Brain microvascular endothelial cell (primary cell): ENCODE measurements at regions not wholly inside any gene's neighbourhood (a gene's known extent, or its start where the extent isn't known, plus 50 kb on each side); places are given as distances from the start of the nearest gene placed in this dataset.

ENCODE experiments used
- DNase-seq: peaks from one replicate; pipeline ENCODE4 v3.0.0-alpha.2; 2020
- H3K27ac ChIP-seq: fragments of 250-450 bp; sonication (Bioruptor Pico); 2 replicates; pipeline ENCODE4 v1.5.1; 2020; ENCODE audit warnings: mild to moderate bottlenecking, moderate library complexity
- H3K27me3 ChIP-seq: fragments of 250-450 bp; sonication (Bioruptor Pico); replicated peaks from 2 replicates; pipeline ENCODE4 v1.5.1; 2020; ENCODE audit warnings: mild to moderate bottlenecking
- H3K36me3 ChIP-seq: fragments of 250-450 bp; sonication (Bioruptor Pico); replicated peaks from 2 replicates; pipeline ENCODE4 v1.5.1; 2020; ENCODE audit warnings: mild to moderate bottlenecking
- H3K4me3 ChIP-seq: 2 replicates; pipeline ENCODE4 v1.5.1; 2011; ENCODE audit warnings: low read depth, mild to moderate bottlenecking, control low read depth, low read length, moderate library complexity
- in situ Hi-C: cut with HindIII; loops from 2 replicates; pipeline ENCODE4 v1.10.0; 2017; ENCODE audit warnings: low sequenced_read_pairs, low pct_ligation_motif_present
- TF ChIP-seq, protein P1 (sequence below): IDR thresholded peaks from 2 replicates; pipeline ENCODE4 v1.5.1; 2011; ENCODE audit warnings: low read depth, mild to moderate bottlenecking, moderate library complexity, low read length, control low read depth, inconsistent platforms; ENCODE audit errors: missing control alignments

DNA sequence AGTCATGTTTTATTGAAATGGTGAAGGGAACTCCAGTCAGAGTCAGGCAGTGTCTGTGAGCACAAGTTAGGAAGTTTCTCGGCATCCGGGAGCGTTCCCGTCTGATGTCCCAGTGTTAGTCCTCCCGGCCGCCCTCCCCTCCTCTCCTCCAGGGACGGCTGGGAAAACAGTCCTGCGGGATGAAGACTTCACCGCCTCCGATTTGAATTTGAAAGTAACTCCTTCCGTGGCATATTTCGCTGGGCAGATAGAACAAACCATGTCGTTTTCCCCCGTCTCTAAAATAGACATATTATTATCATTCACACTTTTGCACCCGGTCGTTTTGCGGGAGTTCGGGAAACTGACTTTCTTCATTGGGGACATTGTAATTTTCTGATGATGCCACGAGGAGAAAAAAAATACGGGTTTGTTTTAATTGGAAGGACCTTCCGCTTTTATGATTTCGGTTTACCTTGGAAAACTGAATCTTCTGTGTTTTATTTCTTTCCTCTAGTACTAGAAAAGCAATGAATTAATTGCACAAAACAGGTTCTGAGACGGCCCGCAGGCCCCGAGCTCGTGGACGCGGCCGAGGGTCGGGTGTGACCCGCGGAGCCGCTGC, 76.6 kb downstream of the ZIC5 start:
- in situ Hi-C loops = no loop called here
- TF ChIP-seq, protein P1, sequence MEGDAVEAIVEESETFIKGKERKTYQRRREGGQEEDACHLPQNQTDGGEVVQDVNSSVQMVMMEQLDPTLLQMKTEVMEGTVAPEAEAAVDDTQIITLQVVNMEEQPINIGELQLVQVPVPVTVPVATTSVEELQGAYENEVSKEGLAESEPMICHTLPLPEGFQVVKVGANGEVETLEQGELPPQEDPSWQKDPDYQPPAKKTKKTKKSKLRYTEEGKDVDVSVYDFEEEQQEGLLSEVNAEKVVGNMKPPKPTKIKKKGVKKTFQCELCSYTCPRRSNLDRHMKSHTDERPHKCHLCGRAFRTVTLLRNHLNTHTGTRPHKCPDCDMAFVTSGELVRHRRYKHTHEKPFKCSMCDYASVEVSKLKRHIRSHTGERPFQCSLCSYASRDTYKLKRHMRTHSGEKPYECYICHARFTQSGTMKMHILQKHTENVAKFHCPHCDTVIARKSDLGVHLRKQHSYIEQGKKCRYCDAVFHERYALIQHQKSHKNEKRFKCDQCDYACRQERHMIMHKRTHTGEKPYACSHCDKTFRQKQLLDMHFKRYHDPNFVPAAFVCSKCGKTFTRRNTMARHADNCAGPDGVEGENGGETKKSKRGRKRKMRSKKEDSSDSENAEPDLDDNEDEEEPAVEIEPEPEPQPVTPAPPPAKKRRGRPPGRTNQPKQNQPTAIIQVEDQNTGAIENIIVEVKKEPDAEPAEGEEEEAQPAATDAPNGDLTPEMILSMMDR = no peak
- no peak for DNase-seq
- H3K36me3 ChIP-seq = no peaks in the 10 kb centered on the region
- no peak overlapping the region for H3K27ac ChIP-seq
- H3K4me3 ChIP-seq = peak overlapping the region; percentile 29
- H3K27me3 ChIP-seq = peaks cover 7% of the 10 kb centered on the region

DNA sequence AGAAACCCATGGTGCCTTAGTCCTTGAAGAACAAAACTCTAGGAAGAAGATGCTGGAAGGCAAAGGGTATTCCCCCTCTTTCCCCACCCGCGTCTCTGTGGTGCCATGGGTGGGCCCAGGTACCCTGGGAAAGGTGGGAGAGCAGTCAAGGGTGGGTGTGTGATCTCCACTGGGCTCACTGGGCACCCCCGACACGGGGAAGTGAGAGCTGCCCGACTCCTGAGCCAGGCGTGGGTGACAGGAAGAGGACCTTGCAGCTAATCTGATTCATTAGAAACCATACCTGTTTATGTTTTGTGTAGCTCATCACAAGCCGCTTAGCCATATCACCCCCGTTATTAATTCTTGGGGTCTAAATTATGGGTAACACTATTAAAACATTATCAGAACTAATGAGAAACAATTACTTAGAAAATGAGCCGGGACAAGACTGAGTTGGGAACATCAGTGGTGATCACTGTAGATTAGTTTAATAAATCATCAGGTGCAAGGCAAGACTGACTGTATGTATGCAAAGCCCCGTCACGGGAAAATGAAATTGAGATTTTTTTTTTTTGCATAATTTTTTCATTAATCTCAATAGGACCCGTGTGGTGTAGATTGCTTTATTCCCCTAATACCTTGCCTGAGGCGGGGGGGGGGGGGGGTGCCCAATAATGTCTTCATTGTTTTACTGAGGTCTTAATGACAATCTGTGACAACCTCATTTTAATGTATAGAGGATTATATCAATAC, 77.3 kb downstream of the ZIC5 start:
- no peak for DNase-seq
- no peak overlapping the region for H3K27ac ChIP-seq
- TF ChIP-seq, protein P1 = no peak
- peaks cover 7% of the 10 kb centered on the region for H3K27me3 ChIP-seq
- no peak overlapping the region for H3K4me3 ChIP-seq
- no peaks in the 10 kb centered on the region for H3K36me3 ChIP-seq
- in situ Hi-C loops = no loop called here

DNA sequence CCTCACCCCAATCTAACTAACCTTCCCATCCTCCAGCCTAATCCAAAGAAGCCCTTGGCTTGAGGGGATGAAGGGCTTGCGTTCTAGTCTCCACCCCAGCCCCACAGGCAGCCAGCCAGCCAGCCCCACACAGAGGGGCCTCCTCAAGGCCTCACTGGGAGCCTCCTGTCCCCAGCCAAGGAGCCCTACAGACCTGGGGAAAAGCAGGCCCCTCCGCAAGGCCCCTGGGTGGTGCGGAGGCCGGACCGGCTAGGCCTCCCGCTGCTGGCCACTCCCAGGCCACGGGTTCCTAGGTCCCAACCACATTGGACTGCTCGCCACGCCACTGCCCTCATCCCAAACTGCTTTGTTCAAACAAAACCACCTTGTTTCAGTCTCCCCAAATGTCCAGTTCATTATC, 78.0 kb downstream of the ZIC5 start:
- Histone ChIP-seq H3K4me3 (no peak overlapping the region), H3K36me3 (no peaks in the 10 kb centered on the region), H3K27ac (no peak overlapping the region), H3K27me3 (peaks cover 7% of the 10 kb centered on the region)
- in situ Hi-C loops = no loop called here
- TF ChIP-seq, protein P1 = no peak
- DNase-seq = no peak

DNA sequence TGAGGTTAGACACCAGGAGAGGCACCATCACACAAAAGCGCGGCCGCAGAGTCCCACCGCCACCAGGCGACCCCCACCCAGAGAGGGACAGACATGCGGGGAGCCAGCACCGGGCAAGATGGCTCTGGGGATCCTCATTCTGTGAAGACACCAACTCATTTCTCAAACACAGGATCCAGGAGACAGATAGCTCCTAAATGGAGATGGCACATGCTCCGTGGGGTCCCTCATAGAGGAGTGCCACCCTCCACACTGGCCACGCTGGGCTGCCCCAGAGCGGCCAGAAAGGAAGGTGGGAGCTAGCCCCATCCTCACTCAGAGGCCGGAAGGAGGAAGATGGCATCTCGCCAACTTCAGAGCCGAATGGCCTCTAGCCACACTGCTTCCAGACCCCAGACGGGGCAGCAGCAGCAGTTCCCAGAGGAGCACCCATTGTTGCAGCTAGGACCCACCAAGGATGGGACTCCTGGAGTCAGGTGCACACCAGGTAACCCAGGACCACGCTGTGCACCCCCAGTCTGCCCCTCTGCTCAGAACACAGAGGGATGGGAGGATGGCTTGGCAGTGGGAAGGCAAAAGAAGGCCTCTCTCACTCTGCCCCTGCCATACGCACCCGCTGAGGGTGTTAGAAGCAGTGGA, 78.6 kb downstream of the ZIC5 start:
- TF ChIP-seq, protein P1 = no peak
- H3K27ac ChIP-seq = no peak overlapping the region
- no peak overlapping the region for H3K4me3 ChIP-seq
- no peak for DNase-seq
- H3K27me3 ChIP-seq = peaks cover 7% of the 10 kb centered on the region
- H3K36me3 ChIP-seq = no peaks in the 10 kb centered on the region
- in situ Hi-C loops = no loop called here

DNA sequence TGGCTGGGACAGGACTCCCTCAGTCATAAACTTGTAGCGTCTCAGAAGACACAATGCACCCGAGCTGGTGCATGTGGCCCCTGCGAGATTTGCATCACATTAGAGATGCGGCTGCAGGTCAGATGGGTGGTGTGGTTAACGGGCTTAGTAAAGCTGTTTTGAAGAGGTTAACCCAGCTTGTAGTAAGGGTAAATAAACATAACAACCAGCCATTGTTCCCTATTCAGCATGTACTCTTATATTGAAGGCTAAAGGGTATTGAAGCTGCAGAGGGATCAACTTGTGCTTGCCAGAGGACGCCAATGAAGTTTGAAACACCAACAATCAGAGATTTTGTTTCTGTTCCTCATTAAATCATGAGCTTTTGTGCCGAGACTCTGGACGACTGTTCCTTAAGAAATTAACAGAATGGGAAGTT, 79.4 kb downstream of the ZIC5 start:
- H3K27me3 ChIP-seq = peaks cover 7% of the 10 kb centered on the region
- H3K27ac ChIP-seq = no peak overlapping the region
- DNase-seq = no peak
- no peak overlapping the region for H3K4me3 ChIP-seq
- no peaks in the 10 kb centered on the region for H3K36me3 ChIP-seq
- in situ Hi-C loops = no loop called here
- TF ChIP-seq, protein P1 = no peak
